Glomerular visceral epithelial cell (primary cell): ENCODE measurements at regions not wholly inside any gene's neighbourhood (a gene's known extent, or its start where the extent isn't known, plus 50 kb on each side); places are given as distances from the start of the nearest gene placed in this dataset.

ENCODE experiments used
- DNase-seq: peaks from one replicate; pipeline ENCODE4 v3.0.0-alpha.2; 2016; ENCODE audit errors: extremely low spot score

GRCh38 chr2:18425210-18425703 lies 135.2 kb downstream of the RDH14 start:
- no peak for DNase-seq

GRCh38 chr2:18423636-18424035 lies 136.8 kb downstream of the RDH14 start:
- no peak for DNase-seq

GRCh38 chr2:18422432-18423165 lies 137.9 kb downstream of the RDH14 start:
- no peak for DNase-seq

- DNase-seq = peak; percentile 48
These were observed 146.6 kb downstream of the RDH14 start for GRCh38 chr2:18413676-18414396.

- DNase-seq = no peak
These were observed 147.3 kb downstream of the RDH14 start for GRCh38 chr2:18412980-18413675.

GRCh38 chr2:18411626-18412025 lies 148.8 kb downstream of the RDH14 start:
- no peak for DNase-seq

GRCh38 chr2:18410543-18410942 lies 149.9 kb downstream of the RDH14 start:
- no peak for DNase-seq

- DNase-seq = no peak
These were observed 151.8 kb downstream of the RDH14 start for GRCh38 chr2:18408638-18409037.

- DNase-seq = no peak
These were observed 154.2 kb downstream of the RDH14 start for GRCh38 chr2:18406219-18406618.

GRCh38 chr2:18404708-18405107 lies 155.7 kb downstream of the RDH14 start:
- no peak for DNase-seq

- DNase-seq = no peak
These were observed 156.4 kb downstream of the RDH14 start for GRCh38 chr2:18403921-18404522.

GRCh38 chr2:18402831-18403230 lies 157.6 kb downstream of the RDH14 start:
- DNase-seq = no peak

- DNase-seq = no peak
These were observed 159.0 kb downstream of the RDH14 start for GRCh38 chr2:18401471-18401870.

GRCh38 chr2:18399601-18400000 lies 160.9 kb downstream of the RDH14 start:
- peak; percentile 17 for DNase-seq

GRCh38 chr2:18398833-18399232 lies 161.6 kb downstream of the RDH14 start:
- DNase-seq = no peak

GRCh38 chr2:18396329-18397010 lies 164.0 kb downstream of the RDH14 start:
- DNase-seq = no peak

- DNase-seq = no peak
These were observed 164.9 kb downstream of the RDH14 start for GRCh38 chr2:18395555-18395954.

GRCh38 chr2:18387441-18388206 lies 172.8 kb downstream of the RDH14 start:
- peak; percentile 74 for DNase-seq

- DNase-seq = no peak
These were observed 176.2 kb downstream of the RDH14 start for GRCh38 chr2:18384242-18384641.

- DNase-seq = no peak
These were observed 179.1 kb downstream of the RDH14 start for GRCh38 chr2:18381386-18381785.

- no peak for DNase-seq
These were observed 180.1 kb downstream of the RDH14 start for GRCh38 chr2:18380321-18380720.
